RCC 7860 (cell line): ENCODE measurements at regions not wholly inside any gene's neighbourhood (a gene's known extent, or its start where the extent isn't known, plus 50 kb on each side); places are given as distances from the start of the nearest gene placed in this dataset.
"Not testable (repeated sequence)": the region's sequence is repeated elsewhere in the genome, so short reads cannot be mapped to it uniquely, and the experiment has no call there.

Source experiments
- DNase-seq: peaks from one replicate; pipeline ENCODE4 v3.0.0-alpha.2; 2015; ENCODE audit warnings: low spot score
- FAIRE-seq: peaks from 2 replicates; lab custom pipeline; 2012; peaks lifted over from hg19 to GRCh38; lab: Jason Lieb, UNC

- DNase-seq (no peak), FAIRE-seq (no peak)
Measured at GRCh38 chrX:148080593-148080992, 99.5 kb downstream of the FMR1NB start.

DNA sequence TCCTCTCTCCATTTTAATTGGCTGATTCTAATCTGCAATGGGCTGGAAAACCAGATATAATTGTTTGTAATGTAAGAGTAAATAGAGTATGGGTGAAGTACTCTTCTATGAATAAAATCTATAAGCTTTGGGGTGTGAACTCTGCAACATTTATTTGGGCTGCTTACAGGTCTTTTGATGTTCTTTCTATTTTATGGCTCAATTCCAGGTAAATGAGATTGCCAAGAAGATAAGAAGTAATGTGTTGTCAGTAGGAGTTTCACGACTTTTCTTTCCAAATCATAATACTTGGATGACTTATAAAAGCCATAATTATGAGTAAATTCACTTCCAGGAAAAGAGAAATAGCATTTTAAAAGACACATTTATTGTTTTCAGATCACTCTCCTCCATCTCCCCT lies 103.5 kb downstream of the FMR1NB start:
- no peak for FAIRE-seq

DNA sequence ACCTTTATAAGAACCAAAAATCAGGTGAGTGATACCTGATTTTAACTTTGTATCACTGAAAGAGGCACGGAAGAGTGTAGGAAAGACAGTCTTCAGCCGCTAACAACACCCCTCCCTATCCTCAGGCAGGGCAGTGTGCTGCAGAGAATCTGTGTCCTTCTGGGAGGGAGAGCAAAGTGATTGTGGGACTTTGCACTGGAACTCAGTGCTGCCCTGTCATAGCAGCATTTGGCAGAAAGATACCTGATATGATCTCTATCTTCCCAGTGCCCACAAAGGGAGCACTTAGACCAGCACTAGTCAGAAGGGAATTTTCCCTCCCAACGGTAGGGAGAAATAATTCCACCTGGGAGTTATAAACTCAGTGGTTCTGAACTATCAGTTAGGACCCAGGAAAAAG lies 139.0 kb downstream of the FMR1NB start:
- DNase-seq (no peak), FAIRE-seq (no peak)

More for the DNA sequence above, 103.5 kb downstream of the FMR1NB start:
- DNase-seq: no peak

- FAIRE-seq: no peak
- DNase-seq: no peak
Measured at GRCh38 chrX:148120999-148121623, 140.0 kb downstream of the FMR1NB start.

GRCh38 chrX:148128872-148129505 lies 147.9 kb downstream of the FMR1NB start:
- not testable (repeated sequence) for DNase-seq, FAIRE-seq

DNA sequence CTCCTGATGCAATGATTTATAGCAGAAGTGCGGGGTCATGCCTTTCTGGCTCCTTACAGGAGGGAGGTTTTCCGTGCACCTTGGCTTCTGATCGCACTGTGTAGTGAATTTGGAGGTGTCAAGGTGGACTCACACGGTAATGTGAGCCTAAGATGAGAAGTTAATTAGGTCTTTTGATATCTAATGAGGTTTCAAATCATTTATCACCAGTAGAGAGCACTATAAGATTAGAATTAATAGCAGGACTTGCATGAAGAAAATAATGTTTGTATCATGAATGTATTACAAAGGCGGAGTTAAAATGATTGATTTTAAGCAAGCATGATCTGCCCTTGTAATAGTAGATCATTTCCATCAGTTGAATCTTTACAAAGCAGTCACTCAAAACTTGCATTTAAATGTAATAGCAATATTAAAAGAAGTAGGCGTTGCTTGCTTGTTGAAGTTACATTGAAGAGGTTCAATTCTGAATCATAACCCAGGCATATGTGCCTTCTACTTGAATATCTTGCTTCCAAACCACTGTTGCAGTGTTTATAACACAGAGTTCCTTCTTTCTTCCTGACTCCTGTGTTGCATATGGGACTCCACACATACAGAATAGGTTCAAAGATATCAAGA lies 152.1 kb downstream of the FMR1NB start:
- no peak for FAIRE-seq
- DNase-seq: no peak

DNA sequence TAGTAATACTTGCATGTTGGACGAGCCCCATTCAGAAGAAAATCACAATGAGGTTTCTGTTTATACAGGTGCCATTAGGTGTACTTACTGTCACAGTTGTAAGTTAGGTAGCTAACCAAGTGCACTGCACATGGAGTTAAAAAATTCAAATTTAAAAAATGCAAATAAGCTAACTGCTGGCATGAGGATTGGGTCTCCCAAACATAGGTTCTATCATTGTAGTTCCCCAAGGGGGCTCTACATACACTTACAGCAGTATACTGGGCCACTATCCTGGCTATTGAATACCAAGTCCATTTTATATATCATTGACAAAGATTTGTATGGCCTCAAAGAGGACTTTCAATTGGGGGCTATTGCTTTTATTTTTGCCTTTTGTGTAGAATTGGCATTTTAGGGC lies 153.4 kb downstream of the FMR1NB start:
- FAIRE-seq: no peak

GRCh38 chrX:148135738-148136137 lies 154.6 kb downstream of the FMR1NB start:
- FAIRE-seq (no peak), DNase-seq (no peak)

More for the DNA sequence above, 153.4 kb downstream of the FMR1NB start:
- no peak for DNase-seq

DNA sequence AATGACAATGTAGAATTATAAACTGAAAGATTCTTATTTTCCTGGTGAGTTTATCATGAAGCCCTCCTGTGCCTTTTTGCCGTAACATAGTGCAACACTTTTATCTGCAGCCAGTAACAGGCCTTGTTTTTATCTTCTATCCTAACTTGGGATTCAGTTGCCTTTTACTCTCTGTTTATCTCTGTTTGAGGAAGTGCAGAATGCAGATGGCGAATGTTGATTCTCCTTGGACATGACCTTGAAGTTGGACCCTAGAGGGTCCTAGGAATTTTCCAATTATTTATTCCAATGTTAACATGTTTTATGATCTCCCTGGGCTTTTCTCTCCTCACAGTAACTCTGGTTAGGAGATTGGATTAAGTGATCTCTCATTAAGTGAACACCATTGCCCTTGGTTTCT lies 165.0 kb downstream of the FMR1NB start:
- no peak for DNase-seq
- no peak for FAIRE-seq

GRCh38 chrX:148156986-148157385 lies 175.8 kb downstream of the FMR1NB start:
- DNase-seq: no peak
- no peak for FAIRE-seq

DNA sequence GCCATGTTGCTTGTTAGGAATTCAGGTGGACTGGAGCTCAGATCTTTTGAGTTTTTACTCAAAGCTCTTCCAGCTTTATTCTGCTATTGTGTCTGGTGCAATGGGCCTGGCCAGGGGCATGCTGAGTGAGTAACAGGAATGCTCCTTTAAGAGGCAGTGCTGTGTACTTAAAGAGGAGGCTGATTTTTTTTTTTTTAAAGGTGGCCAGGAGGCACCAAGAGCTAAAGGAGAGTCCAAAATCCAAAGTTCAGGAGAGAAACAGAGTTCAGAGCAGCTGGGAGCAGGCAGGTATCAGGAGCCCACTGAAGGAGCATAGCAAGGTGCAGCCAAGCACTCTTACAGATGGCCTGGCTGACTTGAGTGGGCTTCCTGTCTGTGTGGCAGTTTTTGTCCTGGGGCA lies 178.7 kb downstream of the FMR1NB start:
- no peak for FAIRE-seq
- no peak for DNase-seq

- DNase-seq (no peak), FAIRE-seq (no peak)
Measured at GRCh38 chrX:148161701-148162100, 180.6 kb downstream of the FMR1NB start.

DNA sequence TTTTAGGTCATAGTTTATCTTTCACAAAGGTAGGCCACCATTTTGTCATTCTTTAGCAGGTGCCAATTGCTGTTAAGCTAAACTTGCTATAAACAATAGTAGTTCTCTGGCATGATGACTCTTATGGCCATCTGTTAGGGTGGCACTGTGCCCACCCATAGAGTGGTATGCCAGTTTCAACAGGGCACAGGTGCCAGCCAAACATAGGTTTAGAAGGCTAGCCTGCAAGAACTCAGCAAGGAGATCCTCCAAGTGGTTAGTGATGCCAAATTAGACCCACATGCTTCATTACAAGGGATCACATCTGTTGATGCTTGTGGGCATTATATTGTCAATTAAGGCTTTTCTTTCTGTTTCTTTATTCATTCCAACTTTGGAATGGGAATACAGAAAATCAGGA lies 204.5 kb downstream of the FMR1NB start:
- DNase-seq (no peak), FAIRE-seq (no peak)

GRCh38 chrX:148192547-148192946 lies 211.4 kb downstream of the FMR1NB start:
- no peak for DNase-seq
- no peak for FAIRE-seq

DNA sequence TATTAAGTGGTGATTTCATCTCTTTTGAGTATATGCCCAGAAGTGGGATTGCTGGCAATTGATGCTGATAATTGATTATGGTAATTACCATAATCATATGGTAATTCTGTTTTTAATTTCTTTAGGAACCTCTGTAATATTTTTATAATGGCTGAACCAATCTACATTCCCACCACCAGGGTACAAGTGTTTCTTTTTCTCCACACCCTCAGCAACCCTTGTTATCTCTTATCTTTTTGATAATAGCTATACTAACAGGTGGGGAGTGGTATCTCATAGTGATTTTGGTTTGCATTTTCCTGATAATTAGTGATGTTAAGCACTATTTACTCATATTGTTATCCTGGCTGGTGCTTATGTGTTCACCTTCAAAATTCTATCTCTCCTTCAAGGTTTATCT lies 212.6 kb downstream of the FMR1NB start:
- DNase-seq: no peak
- FAIRE-seq: no peak

- no peak for DNase-seq
- no peak for FAIRE-seq
Measured at GRCh38 chrX:148203531-148203930, 222.4 kb downstream of the FMR1NB start.

DNA sequence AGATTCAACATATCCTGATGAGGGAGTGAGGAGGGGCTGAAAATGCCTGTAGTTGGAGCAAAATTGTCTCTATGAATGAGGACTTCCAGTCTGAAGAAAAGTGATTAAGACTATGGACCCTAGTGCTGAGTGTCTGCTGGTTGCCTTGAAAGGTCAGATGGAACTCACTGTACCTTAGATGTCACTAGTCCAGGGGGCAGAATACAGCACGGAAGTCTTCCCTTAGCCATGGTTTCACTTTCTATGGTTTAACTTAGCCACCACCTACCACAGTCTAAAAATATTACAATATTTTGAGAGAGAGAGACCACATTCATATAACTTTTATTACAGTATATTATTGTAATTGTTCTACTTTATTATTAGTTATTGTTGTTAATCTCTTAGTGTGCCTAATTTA lies 223.1 kb downstream of the FMR1NB start:
- no peak for DNase-seq
- FAIRE-seq: no peak

DNA sequence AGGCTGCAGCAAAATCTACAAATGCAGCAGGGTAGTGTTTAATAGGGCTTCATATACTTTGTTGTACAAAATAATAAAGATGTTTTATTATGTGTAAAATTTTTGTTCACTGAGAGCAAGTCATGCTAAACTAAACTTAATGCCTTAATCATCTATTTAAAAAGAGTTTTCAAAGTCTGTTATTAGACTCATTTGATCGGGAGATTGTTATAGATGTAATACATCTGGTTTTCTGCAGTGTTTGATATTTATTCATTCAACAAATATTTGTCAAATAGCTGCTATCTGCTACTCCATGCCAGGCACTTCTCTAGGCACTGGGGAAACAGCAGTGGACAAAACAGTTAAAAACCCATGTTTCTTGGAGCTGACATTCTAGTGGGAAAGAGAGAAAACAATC lies 233.6 kb downstream of the FMR1NB start:
- FAIRE-seq (no peak), DNase-seq (no peak)

- no peak for FAIRE-seq
- no peak for DNase-seq
Measured at GRCh38 chrX:148215726-148216125, 234.6 kb downstream of the FMR1NB start.

GRCh38 chrX:148223361-148223760 lies 242.2 kb downstream of the FMR1NB start:
- no peak for DNase-seq
- no peak for FAIRE-seq

DNA sequence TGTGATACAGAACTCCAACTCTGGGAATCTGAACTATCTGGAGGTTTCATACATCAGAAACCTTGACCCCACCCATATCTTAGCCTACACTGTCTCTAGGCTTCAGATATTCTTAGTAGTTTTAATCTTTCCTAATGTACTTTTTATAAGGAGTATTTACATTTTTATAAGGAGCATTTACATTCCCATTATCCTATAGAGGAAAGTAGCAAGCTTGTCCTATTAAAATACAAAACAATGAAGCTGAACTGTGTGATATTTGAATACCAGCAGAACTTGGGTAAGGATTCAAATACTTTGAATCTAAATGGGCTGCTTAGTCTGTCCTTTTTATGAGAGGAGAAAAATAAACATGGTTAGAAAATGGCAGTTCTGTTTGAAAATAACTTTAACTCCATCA lies 247.4 kb downstream of the FMR1NB start:
- FAIRE-seq (no peak), DNase-seq (no peak)

DNA sequence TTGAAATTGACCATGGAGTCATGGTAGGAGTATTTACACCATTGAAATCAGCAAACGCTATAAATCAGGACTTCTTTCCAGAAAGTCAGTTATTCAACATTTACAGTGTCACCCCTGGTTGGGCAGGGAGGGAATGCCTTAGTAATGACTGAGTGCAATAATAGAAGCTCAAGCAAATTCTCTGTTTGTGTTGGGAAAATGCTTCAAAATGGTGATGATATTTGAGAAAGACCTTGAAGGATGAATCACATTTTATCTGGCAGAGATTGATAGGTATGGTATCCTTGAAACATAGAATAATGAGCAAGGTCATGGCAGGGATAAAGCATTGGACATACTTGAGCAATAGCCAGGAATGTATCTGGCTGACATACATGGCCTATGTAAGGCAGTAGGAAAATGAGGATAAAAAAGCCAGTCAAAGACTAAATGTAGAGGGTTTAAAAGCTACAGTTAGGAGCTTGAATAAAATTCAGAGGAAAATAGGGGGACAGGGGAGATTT lies 248.7 kb downstream of the FMR1NB start:
- no peak for DNase-seq
- no peak for FAIRE-seq
